ENCODE measurements at regions not wholly inside any gene's neighbourhood (a gene's known extent, or its start where the extent isn't known, plus 50 kb on each side); places are given as distances from the start of the nearest gene placed in this dataset.

DNA sequence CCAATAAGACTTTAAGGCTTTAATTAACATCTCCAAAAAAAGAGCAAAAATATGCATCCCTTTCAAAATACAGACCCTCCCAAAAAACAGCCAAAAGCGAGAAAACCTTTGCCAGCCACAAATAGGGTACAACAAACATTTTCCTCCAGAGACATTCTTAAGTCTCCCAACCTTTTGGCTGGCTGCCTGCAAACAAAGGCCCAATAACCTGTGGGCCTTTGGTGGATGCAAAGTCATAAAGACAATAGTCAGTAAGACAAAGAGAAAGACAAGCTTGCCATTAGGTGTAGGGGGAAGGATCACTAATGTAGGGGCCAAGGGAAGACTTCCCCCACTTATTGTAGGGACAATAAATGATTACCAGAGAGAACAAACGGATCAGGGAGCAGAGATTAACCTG lies 215.5 kb upstream of the ZFP42 start:
- ChIA-PET CTCF (no interaction called here), POLR2A (no interaction called here)
- Histone ChIP-seq H3K4me3 (ENCODE audit: low read depth, low read length) (no peak overlapping the region), H3K4me1 (ENCODE audit: control insufficient read depth, insufficient read depth, low read length) (no peaks in the 10 kb centered on the region), H3K9me3 (ENCODE audit: control insufficient read depth, insufficient read depth, low read depth, low read length) (no peaks in the 10 kb centered on the region), H3K27ac (ENCODE audit: extremely low read depth, low read depth, low read length) (no peak overlapping the region), H3K36me3 (ENCODE audit: control insufficient read depth in 2 of 2, insufficient read depth in 1 of 2, low read length in 2 of 2) (no peaks in the 10 kb centered on the region)
- TF ChIP-seq ZNF423 (tag by site-specific recombination; IDR thresholded peaks at IDR 0.05), result no peak
- TF ChIP-seq GLIS2 (tag by site-specific recombination; IDR thresholded peaks at IDR 0.05), result no peak
- TF ChIP-seq ZNF664 (tag by site-specific recombination; IDR thresholded peaks at IDR 0.05), result no peak
- no peak for TF ChIP-seq ZNF830 (tag by site-specific recombination; IDR thresholded peaks at IDR 0.05; ENCODE audit: low read depth)
- no peak for TF ChIP-seq ZNF701 (tag by site-specific recombination; IDR thresholded peaks at IDR 0.05)
- TF ChIP-seq ZNF248 (tag by site-specific recombination; IDR thresholded peaks at IDR 0.05), result no peak
- TF ChIP-seq, protein P1, sequence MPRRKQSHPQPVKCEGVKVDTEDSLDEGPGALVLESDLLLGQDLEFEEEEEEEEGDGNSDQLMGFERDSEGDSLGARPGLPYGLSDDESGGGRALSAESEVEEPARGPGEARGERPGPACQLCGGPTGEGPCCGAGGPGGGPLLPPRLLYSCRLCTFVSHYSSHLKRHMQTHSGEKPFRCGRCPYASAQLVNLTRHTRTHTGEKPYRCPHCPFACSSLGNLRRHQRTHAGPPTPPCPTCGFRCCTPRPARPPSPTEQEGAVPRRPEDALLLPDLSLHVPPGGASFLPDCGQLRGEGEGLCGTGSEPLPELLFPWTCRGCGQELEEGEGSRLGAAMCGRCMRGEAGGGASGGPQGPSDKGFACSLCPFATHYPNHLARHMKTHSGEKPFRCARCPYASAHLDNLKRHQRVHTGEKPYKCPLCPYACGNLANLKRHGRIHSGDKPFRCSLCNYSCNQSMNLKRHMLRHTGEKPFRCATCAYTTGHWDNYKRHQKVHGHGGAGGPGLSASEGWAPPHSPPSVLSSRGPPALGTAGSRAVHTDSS (tag by site-specific recombination; IDR thresholded peaks at IDR 0.05), result no peak
- TF ChIP-seq ZSCAN23 (tag by site-specific recombination; IDR thresholded peaks at IDR 0.05), result no peak
- TF ChIP-seq, protein P2, sequence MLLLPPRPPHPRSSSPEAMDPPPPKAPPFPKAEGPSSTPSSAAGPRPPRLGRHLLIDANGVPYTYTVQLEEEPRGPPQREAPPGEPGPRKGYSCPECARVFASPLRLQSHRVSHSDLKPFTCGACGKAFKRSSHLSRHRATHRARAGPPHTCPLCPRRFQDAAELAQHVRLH (tag by site-specific recombination; IDR thresholded peaks at IDR 0.05), result no peak
- TF ChIP-seq ZNF157 (tag by site-specific recombination; IDR thresholded peaks at IDR 0.05), result no peak
- no peak for TF ChIP-seq ZXDB (tag by site-specific recombination; IDR thresholded peaks at IDR 0.05)
- TF ChIP-seq ZEB2 (tag by site-specific recombination; IDR thresholded peaks at IDR 0.05), result no peak
- TF ChIP-seq, protein P3, sequence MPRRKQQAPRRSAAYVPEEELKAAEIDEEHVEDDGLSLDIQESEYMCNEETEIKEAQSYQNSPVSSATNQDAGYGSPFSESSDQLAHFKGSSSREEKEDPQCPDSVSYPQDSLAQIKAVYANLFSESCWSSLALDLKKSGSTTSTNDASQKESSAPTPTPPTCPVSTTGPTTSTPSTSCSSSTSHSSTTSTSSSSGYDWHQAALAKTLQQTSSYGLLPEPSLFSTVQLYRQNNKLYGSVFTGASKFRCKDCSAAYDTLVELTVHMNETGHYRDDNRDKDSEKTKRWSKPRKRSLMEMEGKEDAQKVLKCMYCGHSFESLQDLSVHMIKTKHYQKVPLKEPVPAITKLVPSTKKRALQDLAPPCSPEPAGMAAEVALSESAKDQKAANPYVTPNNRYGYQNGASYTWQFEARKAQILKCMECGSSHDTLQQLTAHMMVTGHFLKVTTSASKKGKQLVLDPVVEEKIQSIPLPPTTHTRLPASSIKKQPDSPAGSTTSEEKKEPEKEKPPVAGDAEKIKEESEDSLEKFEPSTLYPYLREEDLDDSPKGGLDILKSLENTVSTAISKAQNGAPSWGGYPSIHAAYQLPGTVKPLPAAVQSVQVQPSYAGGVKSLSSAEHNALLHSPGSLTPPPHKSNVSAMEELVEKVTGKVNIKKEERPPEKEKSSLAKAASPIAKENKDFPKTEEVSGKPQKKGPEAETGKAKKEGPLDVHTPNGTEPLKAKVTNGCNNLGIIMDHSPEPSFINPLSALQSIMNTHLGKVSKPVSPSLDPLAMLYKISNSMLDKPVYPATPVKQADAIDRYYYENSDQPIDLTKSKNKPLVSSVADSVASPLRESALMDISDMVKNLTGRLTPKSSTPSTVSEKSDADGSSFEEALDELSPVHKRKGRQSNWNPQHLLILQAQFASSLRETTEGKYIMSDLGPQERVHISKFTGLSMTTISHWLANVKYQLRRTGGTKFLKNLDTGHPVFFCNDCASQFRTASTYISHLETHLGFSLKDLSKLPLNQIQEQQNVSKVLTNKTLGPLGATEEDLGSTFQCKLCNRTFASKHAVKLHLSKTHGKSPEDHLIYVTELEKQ (tag by site-specific recombination; IDR thresholded peaks at IDR 0.05; ENCODE audit: borderline replicate concordance), result no peak
- TF ChIP-seq ZNF677 (tag by site-specific recombination; IDR thresholded peaks at IDR 0.05), result no peak
- no peak for TF ChIP-seq ZNF610 (tag by site-specific recombination; IDR thresholded peaks at IDR 0.05; ENCODE audit: borderline replicate concordance)
- TF ChIP-seq, protein P4, sequence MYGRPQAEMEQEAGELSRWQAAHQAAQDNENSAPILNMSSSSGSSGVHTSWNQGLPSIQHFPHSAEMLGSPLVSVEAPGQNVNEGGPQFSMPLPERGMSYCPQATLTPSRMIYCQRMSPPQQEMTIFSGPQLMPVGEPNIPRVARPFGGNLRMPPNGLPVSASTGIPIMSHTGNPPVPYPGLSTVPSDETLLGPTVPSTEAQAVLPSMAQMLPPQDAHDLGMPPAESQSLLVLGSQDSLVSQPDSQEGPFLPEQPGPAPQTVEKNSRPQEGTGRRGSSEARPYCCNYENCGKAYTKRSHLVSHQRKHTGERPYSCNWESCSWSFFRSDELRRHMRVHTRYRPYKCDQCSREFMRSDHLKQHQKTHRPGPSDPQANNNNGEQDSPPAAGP (tag by site-specific recombination; IDR thresholded peaks at IDR 0.05), result no peak
- TF ChIP-seq, protein P5, sequence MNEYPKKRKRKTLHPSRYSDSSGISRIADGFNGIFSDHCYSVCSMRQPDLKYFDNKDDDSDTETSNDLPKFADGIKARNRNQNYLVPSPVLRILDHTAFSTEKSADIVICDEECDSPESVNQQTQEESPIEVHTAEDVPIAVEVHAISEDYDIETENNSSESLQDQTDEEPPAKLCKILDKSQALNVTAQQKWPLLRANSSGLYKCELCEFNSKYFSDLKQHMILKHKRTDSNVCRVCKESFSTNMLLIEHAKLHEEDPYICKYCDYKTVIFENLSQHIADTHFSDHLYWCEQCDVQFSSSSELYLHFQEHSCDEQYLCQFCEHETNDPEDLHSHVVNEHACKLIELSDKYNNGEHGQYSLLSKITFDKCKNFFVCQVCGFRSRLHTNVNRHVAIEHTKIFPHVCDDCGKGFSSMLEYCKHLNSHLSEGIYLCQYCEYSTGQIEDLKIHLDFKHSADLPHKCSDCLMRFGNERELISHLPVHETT (tag by site-specific recombination; IDR thresholded peaks at IDR 0.05), result no peak
- TF ChIP-seq WT1 (tag by site-specific recombination; IDR thresholded peaks at IDR 0.05), result no peak
- no peak for TF ChIP-seq KLF1 (tag by site-specific recombination; IDR thresholded peaks at IDR 0.05)

DNA sequence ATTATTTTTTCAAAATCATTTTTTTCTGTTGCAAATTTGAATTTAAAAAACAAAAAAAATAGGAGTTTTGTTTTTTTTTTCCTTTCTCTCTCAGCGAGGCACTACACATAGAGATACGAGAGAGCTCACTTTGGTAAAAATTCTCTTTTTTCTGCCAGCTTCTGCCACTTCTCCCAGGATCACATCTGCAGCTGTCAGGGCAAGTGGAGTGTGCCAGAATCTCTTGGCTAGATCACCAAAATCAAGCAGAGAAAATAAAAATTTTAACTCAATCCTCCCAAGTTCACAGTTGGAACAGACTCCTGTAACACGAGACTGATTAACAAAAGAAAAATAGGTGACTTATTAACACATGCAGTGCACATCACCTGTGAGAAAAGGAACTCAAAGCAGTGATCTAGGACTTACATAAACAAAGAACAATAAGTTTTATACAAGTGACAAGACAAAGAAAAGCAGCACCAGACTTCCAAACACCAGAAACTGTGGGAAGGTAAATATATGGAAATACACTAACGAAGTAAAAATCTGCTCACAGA lies 213.2 kb upstream of the ZFP42 start:
- ChIA-PET CTCF (no interaction called here), POLR2A (no interaction called here)

More for the DNA sequence above, 213.2 kb upstream of the ZFP42 start:
- TF ChIP-seq GLIS1 (tag by site-specific recombination; IDR thresholded peaks at IDR 0.05), result no peak
- no peak for TF ChIP-seq ZBTB8A (tag by site-specific recombination; IDR thresholded peaks at IDR 0.05)
- TF ChIP-seq IKZF3 (tag by site-specific recombination; IDR thresholded peaks at IDR 0.05), result no peak
- TF ChIP-seq ZFP69B (tag by site-specific recombination; IDR thresholded peaks at IDR 0.05), result no peak
- no peak for TF ChIP-seq WT1 (tag by site-specific recombination; IDR thresholded peaks at IDR 0.05)
- TF ChIP-seq ZNF514 (tag by site-specific recombination; IDR thresholded peaks at IDR 0.05), result no peak
- TF ChIP-seq ZNF560 (tag by site-specific recombination; IDR thresholded peaks at IDR 0.05; ENCODE audit: borderline replicate concordance), result no peak
- no peak for TF ChIP-seq ZNF132 (tag by site-specific recombination; IDR thresholded peaks at IDR 0.05; ENCODE audit: borderline replicate concordance)
- Histone ChIP-seq H3K27ac (ENCODE audit: extremely low read depth, low read depth, low read length) (no peak overlapping the region), H3K4me1 (ENCODE audit: control insufficient read depth, insufficient read depth, low read length) (no peaks in the 10 kb centered on the region), H3K9me3 (ENCODE audit: control insufficient read depth, insufficient read depth, low read depth, low read length) (no peaks in the 10 kb centered on the region), H3K36me3 (ENCODE audit: control insufficient read depth in 2 of 2, insufficient read depth in 1 of 2, low read length in 2 of 2) (no peaks in the 10 kb centered on the region), H3K4me3 (ENCODE audit: low read depth, low read length) (no peak overlapping the region)

Data from HEK293 (cell line).